H9 (cell line): ENCODE measurements at regions not wholly inside any gene's neighbourhood (a gene's known extent, or its start where the extent isn't known, plus 50 kb on each side); places are given as distances from the start of the nearest gene placed in this dataset.

Experiments used
- DNase-seq: peaks from one replicate; pipeline ENCODE4 v3.0.0-alpha.2; 2017
- H2AFZ ChIP-seq: one replicate; pipeline ENCODE4 v1.6.1; 2013; ENCODE audit warnings: mild to moderate bottlenecking, low read length, control low read depth, moderate library complexity
- H2AK5ac ChIP-seq: 2 replicates; pipeline ENCODE4 v1.6.1; 2013; ENCODE audit warnings: low read length, control low read depth, mixed read lengths; ENCODE audit not compliant: insufficient read length
- H2BK120ac ChIP-seq: one replicate; pipeline ENCODE4 v1.6.1; 2013; ENCODE audit warnings: low read depth, mild to moderate bottlenecking, low read length, control low read depth, inconsistent platforms; ENCODE audit not compliant: poor library complexity, severe bottlenecking
- H2BK12ac ChIP-seq: 2 replicates; pipeline ENCODE4 v1.6.1; 2013; ENCODE audit warnings: low read length, control low read depth, mixed read lengths, low read depth; ENCODE audit not compliant: insufficient read length
- H2BK15ac ChIP-seq: 2 replicates; pipeline ENCODE4 v1.6.1; 2013; ENCODE audit warnings: low read depth, low read length, control low read depth
- H2BK20ac ChIP-seq: one replicate; pipeline ENCODE4 v1.6.1; 2013; ENCODE audit warnings: low read depth, mild to moderate bottlenecking, low read length, control low read depth, inconsistent platforms; ENCODE audit not compliant: poor library complexity, severe bottlenecking
- H2BK5ac ChIP-seq: 2 replicates; pipeline ENCODE4 v1.6.1; 2013; ENCODE audit warnings: low read length, control low read depth, mixed read lengths; ENCODE audit not compliant: insufficient read length
- H3K14ac ChIP-seq: 2 replicates; pipeline ENCODE4 v1.6.1; 2013; ENCODE audit warnings: low read length, control low read depth; ENCODE audit not compliant: insufficient read depth
- H3K18ac ChIP-seq: 2 replicates; pipeline ENCODE4 v1.6.1; 2013; ENCODE audit warnings: low read depth, mild to moderate bottlenecking, mixed read lengths, low read length, control low read depth; ENCODE audit not compliant: insufficient read length
- H3K23ac ChIP-seq: 2 replicates; pipeline ENCODE4 v1.6.1; 2013; ENCODE audit warnings: low read length, control low read depth, mixed read lengths, low read depth; ENCODE audit not compliant: insufficient read length
- H3K23me2 ChIP-seq: 2 replicates; pipeline ENCODE4 v1.6.1; 2013; ENCODE audit warnings: low read depth, mild to moderate bottlenecking, mixed read lengths, low read length, control low read depth; ENCODE audit not compliant: insufficient read length, poor library complexity, severe bottlenecking
- H3K27ac ChIP-seq: 2 replicates; pipeline ENCODE4 v1.5.1; 2013; ENCODE audit warnings: low read length, control low read depth, mixed read lengths, low read depth; ENCODE audit not compliant: insufficient read length
- H3K27me3 ChIP-seq: 2 replicates; pipeline ENCODE4 v1.6.1; 2013; ENCODE audit warnings: low read length, control low read depth, inconsistent platforms; ENCODE audit not compliant: insufficient read depth
- H3K4ac ChIP-seq: 2 replicates; pipeline ENCODE4 v1.6.1; 2013; ENCODE audit warnings: low read depth, mild to moderate bottlenecking, control low read depth, inconsistent platforms, low read length, moderate library complexity
- H3K4me1 ChIP-seq: 2 replicates; pipeline ENCODE4 v1.6.1; 2013; ENCODE audit warnings: low read length, control low read depth, inconsistent platforms; ENCODE audit not compliant: insufficient read depth
- H3K4me2 ChIP-seq: 2 replicates; pipeline ENCODE4 v1.6.1; 2013; ENCODE audit warnings: low read length, control low read depth, mixed read lengths; ENCODE audit not compliant: insufficient read length, insufficient read depth
- H3K56ac ChIP-seq: 2 replicates; pipeline ENCODE4 v1.6.1; 2013; ENCODE audit warnings: low read depth, mild to moderate bottlenecking, mixed read lengths, low read length, control low read depth; ENCODE audit not compliant: insufficient read length
- H3K79me1 ChIP-seq: 2 replicates; pipeline ENCODE4 v1.6.1; 2013; ENCODE audit warnings: low read depth, mild to moderate bottlenecking, moderate library complexity, low read length, control low read depth, inconsistent platforms; ENCODE audit not compliant: insufficient read depth, poor library complexity, severe bottlenecking
- H3K79me2 ChIP-seq: 2 replicates; pipeline ENCODE4 v1.6.1; 2013; ENCODE audit warnings: low read length, control low read depth, inconsistent platforms; ENCODE audit not compliant: insufficient read depth
- H3K9ac ChIP-seq: 2 replicates; pipeline ENCODE4 v1.6.1; 2013; ENCODE audit warnings: low read length, control low read depth, mixed read lengths; ENCODE audit not compliant: insufficient read length; ENCODE audit errors: extremely low read depth
- H3K9me3 ChIP-seq: one replicate; pipeline ENCODE4 v1.6.1; 2013; ENCODE audit warnings: low read depth, low read length, inconsistent platforms; ENCODE audit not compliant: control insufficient read depth
- H3T11ph ChIP-seq: one replicate; pipeline ENCODE4 v1.6.1; 2013; ENCODE audit warnings: mild to moderate bottlenecking, low read length, control low read depth, inconsistent platforms
- H4K20me1 ChIP-seq: one replicate; pipeline ENCODE4 v1.6.1; 2013; ENCODE audit not compliant: control insufficient read depth, insufficient read length, insufficient read depth
- H4K5ac ChIP-seq: 2 replicates; pipeline ENCODE4 v1.6.1; 2013; ENCODE audit warnings: low read depth, mild to moderate bottlenecking, mixed read lengths, low read length, control low read depth; ENCODE audit not compliant: insufficient read length
- H4K8ac ChIP-seq: replicated peaks from 2 replicates; pipeline ENCODE4 v1.6.1; 2013; ENCODE audit warnings: low read length, control low read depth, mixed read lengths, low read depth; ENCODE audit not compliant: insufficient read length
- H4K91ac ChIP-seq: 2 replicates; pipeline ENCODE4 v1.6.1; 2013; ENCODE audit warnings: low read depth, mild to moderate bottlenecking, moderate library complexity, mixed read lengths, low read length, control low read depth; ENCODE audit not compliant: insufficient read length
- H3K27ac Mint-ChIP-seq, 3 experiments: 2 replicates in 2 of 3; 3 replicates in 1 of 3; pipeline ENCODE4 v1.8.0; 2020 to 2021; ENCODE audit warnings: mixed read lengths in 3 of 3, mild to moderate bottlenecking in 1 of 3, moderate library complexity in 1 of 3
- H3K27me3 Mint-ChIP-seq: 2 replicates; pipeline ENCODE4 v1.8.0; 2021; ENCODE audit warnings: low read depth, mild to moderate bottlenecking, moderate library complexity, mixed read lengths
- H3K36me3 Mint-ChIP-seq, 3 experiments: 2 replicates in 2 of 3; 3 replicates in 1 of 3; pipeline ENCODE4 v1.8.0; 2020 to 2021; ENCODE audit warnings: low read depth in 3 of 3, mixed read lengths in 3 of 3; ENCODE audit not compliant: insufficient read depth in 1 of 3
- H3K4me1 Mint-ChIP-seq, 2 experiments: 2 replicates each; pipeline ENCODE4 v1.8.0; 2020; ENCODE audit warnings: mixed read lengths in 2 of 2
- H3K4me3 Mint-ChIP-seq, 2 experiments: 2 replicates in 1 of 2; 3 replicates in 1 of 2; pipeline ENCODE4 v1.8.0; 2020 to 2021; ENCODE audit warnings: mild to moderate bottlenecking in 2 of 2, mixed read lengths in 2 of 2, moderate library complexity in 1 of 2
- H3K9me3 Mint-ChIP-seq, 2 experiments: 2 replicates in 1 of 2; 3 replicates in 1 of 2; pipeline ENCODE4 v1.8.0; 2020; ENCODE audit warnings: mild to moderate bottlenecking in 2 of 2, mixed read lengths in 2 of 2, moderate library complexity in 1 of 2
- WGBS: extraction: QIAGEN DNeasy Blood & Tissue Kit; methylation state at CpG from one replicate; pipeline ENCODE4 v1.1.7; 2013; ENCODE audit warnings: missing lambda C conversion rate, low lambda C conversion rate, mixed read lengths; ENCODE audit not compliant: insufficient read length; ENCODE audit errors: extremely low coverage; 5-methylcytosine and 5-hydroxymethylcytosine counted together
- TF ChIP-seq, protein P1 (sequence below): fragments of 200-600 bp; sonication (generic); conservative IDR thresholded peaks from 3 replicates; pipeline ENCODE4 v1.8.0; 2021; ENCODE audit warnings: antibody characterized with exemption, mild to moderate bottlenecking

- no peak overlapping the region for H3K4ac ChIP-seq
- no peak overlapping the region for H3K27ac ChIP-seq
These were observed 288.6 kb downstream of the BAMBI start for GRCh38 chr10:28965937-28966336.

More at GRCh38 chr10:28965937-28966336, 288.6 kb downstream of the BAMBI start:
- Mint-ChIP-seq H3K27ac (no peak overlapping the region), H3K27me3 (no peaks in the 10 kb centered on the region), H3K4me3 (no peak overlapping the region), H3K9me3 (peaks cover 0 to 2% of the 10 kb centered on the region in 2 experiments; a peak in 2 of 5 replicates), H3K36me3 (0 out of 7 replicates have a peak, but pooled peaks cover 0 to 4% (median 0%) of the 10 kb centered on the region in 3 experiments), H3K4me1 (peaks cover 5 to 6% of the 10 kb centered on the region in 2 experiments)
- Histone ChIP-seq H3K4me2 (no peak overlapping the region), H3K56ac (no peak overlapping the region), H4K5ac (no peak overlapping the region), H3K79me2 (no peaks in the 10 kb centered on the region), H3T11ph (no peak overlapping the region), H3K27me3 (no peaks in the 10 kb centered on the region), H3K9me3 (no peaks in the 10 kb centered on the region), H3K23me2 (no peaks in the 10 kb centered on the region), H2BK12ac (no peak overlapping the region), H4K8ac (no peak overlapping the region), H4K91ac (no peak overlapping the region), H2BK20ac (no peak overlapping the region), H2AK5ac (no peak overlapping the region), H3K23ac (no peak overlapping the region), H2BK120ac (no peak overlapping the region), H3K79me1 (no peaks in the 10 kb centered on the region), H4K20me1 (no peaks in the 10 kb centered on the region), H2AFZ (no peak overlapping the region), H2BK15ac (no peak overlapping the region), H2BK5ac (no peak overlapping the region), H3K4me1 (no peaks in the 10 kb centered on the region), H3K14ac (no peak overlapping the region), H3K18ac (no peak overlapping the region), H3K9ac (no peak overlapping the region)
- no peak for DNase-seq
- TF ChIP-seq, protein P1, sequence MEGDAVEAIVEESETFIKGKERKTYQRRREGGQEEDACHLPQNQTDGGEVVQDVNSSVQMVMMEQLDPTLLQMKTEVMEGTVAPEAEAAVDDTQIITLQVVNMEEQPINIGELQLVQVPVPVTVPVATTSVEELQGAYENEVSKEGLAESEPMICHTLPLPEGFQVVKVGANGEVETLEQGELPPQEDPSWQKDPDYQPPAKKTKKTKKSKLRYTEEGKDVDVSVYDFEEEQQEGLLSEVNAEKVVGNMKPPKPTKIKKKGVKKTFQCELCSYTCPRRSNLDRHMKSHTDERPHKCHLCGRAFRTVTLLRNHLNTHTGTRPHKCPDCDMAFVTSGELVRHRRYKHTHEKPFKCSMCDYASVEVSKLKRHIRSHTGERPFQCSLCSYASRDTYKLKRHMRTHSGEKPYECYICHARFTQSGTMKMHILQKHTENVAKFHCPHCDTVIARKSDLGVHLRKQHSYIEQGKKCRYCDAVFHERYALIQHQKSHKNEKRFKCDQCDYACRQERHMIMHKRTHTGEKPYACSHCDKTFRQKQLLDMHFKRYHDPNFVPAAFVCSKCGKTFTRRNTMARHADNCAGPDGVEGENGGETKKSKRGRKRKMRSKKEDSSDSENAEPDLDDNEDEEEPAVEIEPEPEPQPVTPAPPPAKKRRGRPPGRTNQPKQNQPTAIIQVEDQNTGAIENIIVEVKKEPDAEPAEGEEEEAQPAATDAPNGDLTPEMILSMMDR = no peak
- WGBS = no CpG with 5 or more reads among the region's 3 CpGs
